Adrenal gland (tissue), 9 donors: ENCODE measurements at regions not wholly inside any gene's neighbourhood (a gene's known extent, or its start where the extent isn't known, plus 50 kb on each side); places are given as distances from the start of the nearest gene placed in this dataset.

ENCODE experiments used
- DNase-seq, 7 donors: peaks; one replicate each; pipeline ENCODE4 v3.0.0-alpha.2; 2019 to 2020
- H3K27ac ChIP-seq, 5 donors: fragments of 200-600 bp; sonication (generic) in 4 of 5; 1 replicate in 3 of 5; 2 replicates in 2 of 5; pipeline versions ENCODE4 v1.5.1 to v1.8.0; 2016 to 2020; ENCODE audit warnings: mild to moderate bottlenecking in 1 of 5
- H3K27me3 ChIP-seq: fragments of 200-600 bp; 2 replicates; pipeline ENCODE4 v1.8.0; 2021
- H3K36me3 ChIP-seq, 2 donors: fragments of 200-600 bp; replicated peaks in 1 of 2; 1 replicate in 1 of 2; 2 replicates in 1 of 2; pipeline versions ENCODE4 v1.5.1 to v1.8.0; 2018 to 2022
- H3K4me1 ChIP-seq, 2 donors: fragments of 200-600 bp; replicated peaks in 1 of 2; 1 replicate in 1 of 2; 2 replicates in 1 of 2; pipeline versions ENCODE4 v1.5.1 to v1.8.0; 2018 to 2021
- H3K4me3 ChIP-seq, 4 donors: fragments of 200-600 bp; sonication (generic) in 3 of 4; one replicate each; pipeline ENCODE4 v1.5.1; 2016 to 2018
- H3K9me3 ChIP-seq, 3 donors: fragments of 200-600 bp; sonication (generic) in 1 of 3; replicated peaks in 1 of 3; 1 replicate in 2 of 3; 2 replicates in 1 of 3; pipeline versions ENCODE4 v1.5.1 to v1.8.0; 2016 to 2021
- POLR2A ChIP-seq, 2 donors: fragments of 450-650 bp; IDR thresholded peaks; one replicate each; pipeline ENCODE4 v1.6.1; 2017; ENCODE audit warnings: antibody characterized with exemption in 2 of 2, mild to moderate bottlenecking in 2 of 2, moderate library complexity in 1 of 2
- WGBS, 4 donors: extraction: QIAGEN DNeasy Blood & Tissue Kit in 2 of 4; methylation state at CpG; one replicate each; pipeline versions ENCODE4 v1.1.5 to v1.1.7; 2013 to 2017; 5-methylcytosine and 5-hydroxymethylcytosine counted together
- intact Hi-C, 2 donors: fragments of 100-400 bp; cut with DNase I; formaldehyde crosslinking; loops; one replicate each; pipeline versions ENCODE4 v1.14.1 to v1.15.0; 2022 to 2023
- TF ChIP-seq, protein P1 (sequence below), 6 experiments: fragments of 450-650 bp in 4 of 6; fragments of 200-600 bp in 2 of 6; sonication (generic) in 1 of 6; IDR thresholded peaks; 1 replicate in 5 of 6; 2 replicates in 1 of 6; pipeline versions ENCODE4 v1.5.1 to v1.8.0; 2016 to 2021; ENCODE audit warnings: antibody characterized with exemption in 6 of 6, mild to moderate bottlenecking in 2 of 6, moderate library complexity in 1 of 6
- donor health status: healthy with polysubstance abuse.
- donor health status: Bipolar disorder and iron deficiency.
- donor health status: DM: yes; HTN: yes; CAD: no.
- donor health status: DM: no; HTN: no; CAD: no.
- donor health status: DM: no; HTN: no; CAD: no.

DNA sequence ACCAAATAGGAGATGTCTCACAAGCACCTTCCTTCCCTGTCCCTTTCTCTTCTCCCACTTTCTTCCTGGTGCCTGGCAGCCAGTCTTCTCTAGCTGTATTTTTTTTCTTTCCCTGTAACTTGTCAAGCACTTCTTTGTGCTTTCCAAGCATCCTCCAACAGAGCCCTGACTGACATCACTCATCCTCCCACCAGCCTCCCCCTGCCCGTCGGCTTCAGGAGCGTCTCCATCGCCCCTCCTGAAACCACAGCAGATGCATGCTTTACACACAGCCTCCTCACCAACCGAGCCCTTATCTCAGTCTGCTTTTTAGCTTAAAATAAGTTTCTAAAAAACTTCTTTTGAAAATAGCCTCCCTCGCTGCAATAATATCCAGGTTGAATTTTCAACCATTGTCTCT lies 268.7 kb upstream of the CDH5 start:
- peaks cover 5% of the 10 kb centered on the region for H3K27me3 ChIP-seq
- no peak overlapping the region for H3K4me3 ChIP-seq
- no peaks in the 10 kb centered on the region for H3K36me3 ChIP-seq
- no peak overlapping the region for H3K27ac ChIP-seq
- intact Hi-C loops = no loop called here
- 36 to 42% (median 38%) methylated on average over 6 of the region's 6 CpGs for WGBS, 4 donors
- no peaks in the 10 kb centered on the region for H3K4me1 ChIP-seq
- no peak for DNase-seq
- no peaks in the 10 kb centered on the region for H3K9me3 ChIP-seq
- TF ChIP-seq, protein P1, sequence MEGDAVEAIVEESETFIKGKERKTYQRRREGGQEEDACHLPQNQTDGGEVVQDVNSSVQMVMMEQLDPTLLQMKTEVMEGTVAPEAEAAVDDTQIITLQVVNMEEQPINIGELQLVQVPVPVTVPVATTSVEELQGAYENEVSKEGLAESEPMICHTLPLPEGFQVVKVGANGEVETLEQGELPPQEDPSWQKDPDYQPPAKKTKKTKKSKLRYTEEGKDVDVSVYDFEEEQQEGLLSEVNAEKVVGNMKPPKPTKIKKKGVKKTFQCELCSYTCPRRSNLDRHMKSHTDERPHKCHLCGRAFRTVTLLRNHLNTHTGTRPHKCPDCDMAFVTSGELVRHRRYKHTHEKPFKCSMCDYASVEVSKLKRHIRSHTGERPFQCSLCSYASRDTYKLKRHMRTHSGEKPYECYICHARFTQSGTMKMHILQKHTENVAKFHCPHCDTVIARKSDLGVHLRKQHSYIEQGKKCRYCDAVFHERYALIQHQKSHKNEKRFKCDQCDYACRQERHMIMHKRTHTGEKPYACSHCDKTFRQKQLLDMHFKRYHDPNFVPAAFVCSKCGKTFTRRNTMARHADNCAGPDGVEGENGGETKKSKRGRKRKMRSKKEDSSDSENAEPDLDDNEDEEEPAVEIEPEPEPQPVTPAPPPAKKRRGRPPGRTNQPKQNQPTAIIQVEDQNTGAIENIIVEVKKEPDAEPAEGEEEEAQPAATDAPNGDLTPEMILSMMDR (IDR thresholded peaks at IDR 0.05) = no peak
- no peak for TF ChIP-seq POLR2A (IDR thresholded peaks at IDR 0.05)

DNA sequence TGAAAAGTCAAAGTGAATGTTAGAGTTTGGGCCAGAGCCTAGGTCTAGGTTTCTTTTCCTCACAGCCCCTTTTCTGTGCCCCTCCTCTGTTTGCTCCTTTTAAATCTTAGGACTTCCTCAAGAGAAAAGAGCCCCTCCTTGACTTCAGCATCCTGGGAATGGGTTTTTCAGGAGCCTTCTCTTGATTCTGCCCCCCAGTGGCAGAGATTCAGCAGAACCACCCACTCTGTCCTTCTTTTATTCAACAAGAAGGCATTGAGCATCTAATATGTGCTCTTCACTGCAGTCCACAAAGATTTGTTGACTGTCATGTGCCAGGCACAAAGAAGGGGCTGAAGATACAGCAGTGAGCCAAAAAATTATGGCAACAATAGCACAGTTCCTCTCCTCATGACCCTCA lies 270.8 kb upstream of the CDH5 start:
- H3K4me1 ChIP-seq = no peaks in the 10 kb centered on the region
- no peak for DNase-seq
- H3K27me3 ChIP-seq = peaks cover 5% of the 10 kb centered on the region
- intact Hi-C loops = no loop called here
- TF ChIP-seq, protein P1 (IDR thresholded peaks at IDR 0.05) = no peak
- no peak for TF ChIP-seq POLR2A (IDR thresholded peaks at IDR 0.05)
- no peak overlapping the region for H3K4me3 ChIP-seq
- H3K9me3 ChIP-seq = no peaks in the 10 kb centered on the region
- no peak overlapping the region for H3K27ac ChIP-seq
- no peaks in the 10 kb centered on the region for H3K36me3 ChIP-seq

DNA sequence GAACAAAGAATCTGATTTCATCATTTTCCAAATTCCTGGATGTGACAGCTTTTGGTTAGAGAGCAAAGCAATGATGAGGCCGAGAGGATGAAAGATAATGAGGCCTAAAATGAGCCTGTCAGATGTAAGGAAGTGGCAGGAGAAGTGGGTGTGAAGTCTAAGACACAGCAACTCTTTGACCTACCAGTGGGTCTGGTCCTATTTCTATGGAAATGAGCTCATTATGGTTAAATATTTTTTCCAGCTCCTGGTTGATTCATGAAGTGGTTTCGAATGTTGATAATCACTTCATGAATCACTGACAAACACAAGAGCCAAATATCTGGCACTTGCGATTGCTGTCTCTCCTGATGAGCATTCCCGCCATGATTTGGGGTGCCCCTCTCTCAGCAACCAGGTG lies 273.3 kb upstream of the CDH5 start:
- Histone ChIP-seq H3K27ac (no peak overlapping the region), H3K27me3 (no peaks in the 10 kb centered on the region), H3K4me1 (no peaks in the 10 kb centered on the region), H3K4me3 (no peak overlapping the region), H3K9me3 (no peaks in the 10 kb centered on the region), H3K36me3 (no peaks in the 10 kb centered on the region)
- TF ChIP-seq, protein P1 (IDR thresholded peaks at IDR 0.05) = no peak
- no peak for TF ChIP-seq POLR2A (IDR thresholded peaks at IDR 0.05)
- WGBS, 4 donors = 78 to 93% (median 87%) methylated on average over 4 of the region's 4 CpGs
- no peak for DNase-seq
- intact Hi-C loops = no loop called here

DNA sequence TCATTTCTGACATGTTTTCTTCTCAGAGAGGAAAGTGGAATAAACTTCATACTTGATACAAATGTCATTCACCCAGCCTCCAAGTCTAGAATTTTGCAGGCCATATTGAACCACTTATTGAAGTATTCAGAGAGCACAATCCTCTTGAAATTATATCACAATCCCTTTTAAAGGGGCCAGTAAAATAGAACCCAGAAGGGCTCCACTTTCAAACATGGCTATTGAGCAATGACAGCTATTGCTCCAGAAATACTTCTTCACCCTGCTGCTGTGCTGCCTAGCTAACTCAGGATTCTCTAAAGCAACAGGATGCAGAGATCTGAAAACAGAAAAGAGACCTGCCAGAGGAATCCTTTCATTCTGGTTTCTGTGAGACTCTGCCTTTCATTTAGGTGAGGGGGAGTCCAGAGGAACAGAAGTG lies 275.0 kb upstream of the CDH5 start:
- Histone ChIP-seq H3K4me1 (no peaks in the 10 kb centered on the region), H3K27me3 (no peaks in the 10 kb centered on the region), H3K36me3 (no peaks in the 10 kb centered on the region), H3K4me3 (no peak overlapping the region), H3K9me3 (no peaks in the 10 kb centered on the region), H3K27ac (no peak overlapping the region)
- intact Hi-C loops = no loop called here
- DNase-seq = no peak
- TF ChIP-seq POLR2A (IDR thresholded peaks at IDR 0.05) = no peak
- TF ChIP-seq, protein P1 (IDR thresholded peaks at IDR 0.05) = no peak
